H9 (cell line): ENCODE measurements at regions not wholly inside any gene's neighbourhood (a gene's known extent, or its start where the extent isn't known, plus 50 kb on each side); places are given as distances from the start of the nearest gene placed in this dataset.

ENCODE experiments used
- DNase-seq: peaks from one replicate; pipeline ENCODE4 v3.0.0-alpha.2; 2017
- H2AFZ ChIP-seq: one replicate; pipeline ENCODE4 v1.6.1; 2013; ENCODE audit warnings: mild to moderate bottlenecking, low read length, control low read depth, moderate library complexity
- H2AK5ac ChIP-seq: 2 replicates; pipeline ENCODE4 v1.6.1; 2013; ENCODE audit warnings: low read length, control low read depth, mixed read lengths; ENCODE audit not compliant: insufficient read length
- H2BK120ac ChIP-seq: one replicate; pipeline ENCODE4 v1.6.1; 2013; ENCODE audit warnings: low read depth, mild to moderate bottlenecking, low read length, control low read depth, inconsistent platforms; ENCODE audit not compliant: poor library complexity, severe bottlenecking
- H2BK12ac ChIP-seq: 2 replicates; pipeline ENCODE4 v1.6.1; 2013; ENCODE audit warnings: low read length, control low read depth, mixed read lengths, low read depth; ENCODE audit not compliant: insufficient read length
- H2BK15ac ChIP-seq: 2 replicates; pipeline ENCODE4 v1.6.1; 2013; ENCODE audit warnings: low read depth, low read length, control low read depth
- H2BK20ac ChIP-seq: one replicate; pipeline ENCODE4 v1.6.1; 2013; ENCODE audit warnings: low read depth, mild to moderate bottlenecking, low read length, control low read depth, inconsistent platforms; ENCODE audit not compliant: poor library complexity, severe bottlenecking
- H2BK5ac ChIP-seq: 2 replicates; pipeline ENCODE4 v1.6.1; 2013; ENCODE audit warnings: low read length, control low read depth, mixed read lengths; ENCODE audit not compliant: insufficient read length
- H3K14ac ChIP-seq: 2 replicates; pipeline ENCODE4 v1.6.1; 2013; ENCODE audit warnings: low read length, control low read depth; ENCODE audit not compliant: insufficient read depth
- H3K18ac ChIP-seq: 2 replicates; pipeline ENCODE4 v1.6.1; 2013; ENCODE audit warnings: low read depth, mild to moderate bottlenecking, mixed read lengths, low read length, control low read depth; ENCODE audit not compliant: insufficient read length
- H3K23ac ChIP-seq: 2 replicates; pipeline ENCODE4 v1.6.1; 2013; ENCODE audit warnings: low read length, control low read depth, mixed read lengths, low read depth; ENCODE audit not compliant: insufficient read length
- H3K23me2 ChIP-seq: 2 replicates; pipeline ENCODE4 v1.6.1; 2013; ENCODE audit warnings: low read depth, mild to moderate bottlenecking, mixed read lengths, low read length, control low read depth; ENCODE audit not compliant: insufficient read length, poor library complexity, severe bottlenecking
- H3K27ac ChIP-seq: 2 replicates; pipeline ENCODE4 v1.5.1; 2013; ENCODE audit warnings: low read length, control low read depth, mixed read lengths, low read depth; ENCODE audit not compliant: insufficient read length
- H3K27me3 ChIP-seq: 2 replicates; pipeline ENCODE4 v1.6.1; 2013; ENCODE audit warnings: low read length, control low read depth, inconsistent platforms; ENCODE audit not compliant: insufficient read depth
- H3K4ac ChIP-seq: 2 replicates; pipeline ENCODE4 v1.6.1; 2013; ENCODE audit warnings: low read depth, mild to moderate bottlenecking, control low read depth, inconsistent platforms, low read length, moderate library complexity
- H3K4me1 ChIP-seq: 2 replicates; pipeline ENCODE4 v1.6.1; 2013; ENCODE audit warnings: low read length, control low read depth, inconsistent platforms; ENCODE audit not compliant: insufficient read depth
- H3K4me2 ChIP-seq: 2 replicates; pipeline ENCODE4 v1.6.1; 2013; ENCODE audit warnings: low read length, control low read depth, mixed read lengths; ENCODE audit not compliant: insufficient read length, insufficient read depth
- H3K56ac ChIP-seq: 2 replicates; pipeline ENCODE4 v1.6.1; 2013; ENCODE audit warnings: low read depth, mild to moderate bottlenecking, mixed read lengths, low read length, control low read depth; ENCODE audit not compliant: insufficient read length
- H3K79me1 ChIP-seq: 2 replicates; pipeline ENCODE4 v1.6.1; 2013; ENCODE audit warnings: low read depth, mild to moderate bottlenecking, moderate library complexity, low read length, control low read depth, inconsistent platforms; ENCODE audit not compliant: insufficient read depth, poor library complexity, severe bottlenecking
- H3K79me2 ChIP-seq: 2 replicates; pipeline ENCODE4 v1.6.1; 2013; ENCODE audit warnings: low read length, control low read depth, inconsistent platforms; ENCODE audit not compliant: insufficient read depth
- H3K9ac ChIP-seq: 2 replicates; pipeline ENCODE4 v1.6.1; 2013; ENCODE audit warnings: low read length, control low read depth, mixed read lengths; ENCODE audit not compliant: insufficient read length; ENCODE audit errors: extremely low read depth
- H3K9me3 ChIP-seq: one replicate; pipeline ENCODE4 v1.6.1; 2013; ENCODE audit warnings: low read depth, low read length, inconsistent platforms; ENCODE audit not compliant: control insufficient read depth
- H3T11ph ChIP-seq: one replicate; pipeline ENCODE4 v1.6.1; 2013; ENCODE audit warnings: mild to moderate bottlenecking, low read length, control low read depth, inconsistent platforms
- H4K20me1 ChIP-seq: one replicate; pipeline ENCODE4 v1.6.1; 2013; ENCODE audit not compliant: control insufficient read depth, insufficient read length, insufficient read depth
- H4K5ac ChIP-seq: 2 replicates; pipeline ENCODE4 v1.6.1; 2013; ENCODE audit warnings: low read depth, mild to moderate bottlenecking, mixed read lengths, low read length, control low read depth; ENCODE audit not compliant: insufficient read length
- H4K8ac ChIP-seq: replicated peaks from 2 replicates; pipeline ENCODE4 v1.6.1; 2013; ENCODE audit warnings: low read length, control low read depth, mixed read lengths, low read depth; ENCODE audit not compliant: insufficient read length
- H4K91ac ChIP-seq: 2 replicates; pipeline ENCODE4 v1.6.1; 2013; ENCODE audit warnings: low read depth, mild to moderate bottlenecking, moderate library complexity, mixed read lengths, low read length, control low read depth; ENCODE audit not compliant: insufficient read length
- H3K27ac Mint-ChIP-seq, 3 experiments: 2 replicates in 2 of 3; 3 replicates in 1 of 3; pipeline ENCODE4 v1.8.0; 2020 to 2021; ENCODE audit warnings: mixed read lengths in 3 of 3, mild to moderate bottlenecking in 1 of 3, moderate library complexity in 1 of 3
- H3K27me3 Mint-ChIP-seq: 2 replicates; pipeline ENCODE4 v1.8.0; 2021; ENCODE audit warnings: low read depth, mild to moderate bottlenecking, moderate library complexity, mixed read lengths
- H3K36me3 Mint-ChIP-seq, 3 experiments: 2 replicates in 2 of 3; 3 replicates in 1 of 3; pipeline ENCODE4 v1.8.0; 2020 to 2021; ENCODE audit warnings: low read depth in 3 of 3, mixed read lengths in 3 of 3; ENCODE audit not compliant: insufficient read depth in 1 of 3
- H3K4me1 Mint-ChIP-seq, 2 experiments: 2 replicates each; pipeline ENCODE4 v1.8.0; 2020; ENCODE audit warnings: mixed read lengths in 2 of 2
- H3K4me3 Mint-ChIP-seq, 2 experiments: 2 replicates in 1 of 2; 3 replicates in 1 of 2; pipeline ENCODE4 v1.8.0; 2020 to 2021; ENCODE audit warnings: mild to moderate bottlenecking in 2 of 2, mixed read lengths in 2 of 2, moderate library complexity in 1 of 2
- H3K9me3 Mint-ChIP-seq, 2 experiments: 2 replicates in 1 of 2; 3 replicates in 1 of 2; pipeline ENCODE4 v1.8.0; 2020; ENCODE audit warnings: mild to moderate bottlenecking in 2 of 2, mixed read lengths in 2 of 2, moderate library complexity in 1 of 2
- WGBS: extraction: QIAGEN DNeasy Blood & Tissue Kit; methylation state at CpG from one replicate; pipeline ENCODE4 v1.1.7; 2013; ENCODE audit warnings: missing lambda C conversion rate, low lambda C conversion rate, mixed read lengths; ENCODE audit not compliant: insufficient read length; ENCODE audit errors: extremely low coverage; 5-methylcytosine and 5-hydroxymethylcytosine counted together
- TF ChIP-seq, protein P1 (sequence below): fragments of 200-600 bp; sonication (generic); conservative IDR thresholded peaks from 3 replicates; pipeline ENCODE4 v1.8.0; 2021; ENCODE audit warnings: antibody characterized with exemption, mild to moderate bottlenecking

DNA sequence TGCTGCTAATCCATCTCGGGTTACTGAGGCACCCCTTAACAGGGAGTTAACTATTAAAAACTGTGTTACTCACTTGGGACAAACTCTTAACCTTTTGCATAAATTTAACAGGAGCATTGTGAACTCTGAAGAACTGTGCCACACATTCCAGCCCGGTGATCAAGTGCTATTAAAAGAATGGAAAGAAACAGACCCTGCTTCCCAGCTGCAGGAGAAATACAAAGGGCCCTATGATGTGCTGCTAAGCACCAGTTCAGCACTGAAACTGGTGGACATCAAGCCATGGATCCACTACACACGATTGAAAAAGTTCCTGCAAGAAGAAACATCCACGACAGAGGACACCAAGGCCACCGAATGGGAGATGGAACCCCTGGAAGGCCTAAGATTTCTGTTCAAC is 114.7 kb upstream of the PLCL2 start:
- no peak overlapping the region for H3K27ac ChIP-seq
- WGBS = no CpG with 5 or more reads among the region's 5 CpGs
- H3K27ac Mint-ChIP-seq = no peak overlapping the region; a peak in 1 of 7 replicates

More for the DNA sequence above, 114.7 kb upstream of the PLCL2 start:
- no peak overlapping the region for H3K23ac ChIP-seq
- no peak overlapping the region for H2BK120ac ChIP-seq
- no peak overlapping the region for H4K5ac ChIP-seq
- no peak overlapping the region for H4K91ac ChIP-seq
- H3K9me3 ChIP-seq = no peaks in the 10 kb centered on the region
- no peak overlapping the region for H2AFZ ChIP-seq
- H3K79me2 ChIP-seq = no peaks in the 10 kb centered on the region
- TF ChIP-seq, protein P1, sequence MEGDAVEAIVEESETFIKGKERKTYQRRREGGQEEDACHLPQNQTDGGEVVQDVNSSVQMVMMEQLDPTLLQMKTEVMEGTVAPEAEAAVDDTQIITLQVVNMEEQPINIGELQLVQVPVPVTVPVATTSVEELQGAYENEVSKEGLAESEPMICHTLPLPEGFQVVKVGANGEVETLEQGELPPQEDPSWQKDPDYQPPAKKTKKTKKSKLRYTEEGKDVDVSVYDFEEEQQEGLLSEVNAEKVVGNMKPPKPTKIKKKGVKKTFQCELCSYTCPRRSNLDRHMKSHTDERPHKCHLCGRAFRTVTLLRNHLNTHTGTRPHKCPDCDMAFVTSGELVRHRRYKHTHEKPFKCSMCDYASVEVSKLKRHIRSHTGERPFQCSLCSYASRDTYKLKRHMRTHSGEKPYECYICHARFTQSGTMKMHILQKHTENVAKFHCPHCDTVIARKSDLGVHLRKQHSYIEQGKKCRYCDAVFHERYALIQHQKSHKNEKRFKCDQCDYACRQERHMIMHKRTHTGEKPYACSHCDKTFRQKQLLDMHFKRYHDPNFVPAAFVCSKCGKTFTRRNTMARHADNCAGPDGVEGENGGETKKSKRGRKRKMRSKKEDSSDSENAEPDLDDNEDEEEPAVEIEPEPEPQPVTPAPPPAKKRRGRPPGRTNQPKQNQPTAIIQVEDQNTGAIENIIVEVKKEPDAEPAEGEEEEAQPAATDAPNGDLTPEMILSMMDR = no peak
- Mint-ChIP-seq H3K27me3 (peaks cover 2% of the 10 kb centered on the region; the same call in 1 of the 2 replicates), H3K36me3 (peaks cover 2 to 16% (median 7%) of the 10 kb centered on the region in 3 experiments; a peak in 5 of 7 replicates), H3K9me3 (peaks cover 6 to 7% of the 10 kb centered on the region in 2 experiments), H3K4me1 (peaks cover 32 to 54% of the 10 kb centered on the region in 2 experiments), H3K4me3 (no peak overlapping the region)
- H2BK12ac ChIP-seq = no peak overlapping the region
- H2BK5ac ChIP-seq = no peak overlapping the region
- no peak overlapping the region for H3K18ac ChIP-seq
- H3T11ph ChIP-seq = no peak overlapping the region
- H2AK5ac ChIP-seq = no peak overlapping the region
- no peak overlapping the region for H3K4me2 ChIP-seq
- no peak overlapping the region for H2BK20ac ChIP-seq
- DNase-seq = no peak
- no peak overlapping the region for H4K8ac ChIP-seq
- H2BK15ac ChIP-seq = no peak overlapping the region
- no peaks in the 10 kb centered on the region for H3K23me2 ChIP-seq
- no peak overlapping the region for H3K14ac ChIP-seq
- no peak overlapping the region for H3K9ac ChIP-seq
- H3K27me3 ChIP-seq = no peaks in the 10 kb centered on the region
- no peak overlapping the region for H3K56ac ChIP-seq
- no peaks in the 10 kb centered on the region for H4K20me1 ChIP-seq
- H3K4ac ChIP-seq = no peak overlapping the region
- H3K79me1 ChIP-seq = no peaks in the 10 kb centered on the region
- H3K4me1 ChIP-seq = peaks cover 4% of the 10 kb centered on the region; the same call in 1 of the 2 replicates
